ENCODE measurements at regions not wholly inside any gene's neighbourhood (a gene's known extent, or its start where the extent isn't known, plus 50 kb on each side); places are given as distances from the start of the nearest gene placed in this dataset.

DNA sequence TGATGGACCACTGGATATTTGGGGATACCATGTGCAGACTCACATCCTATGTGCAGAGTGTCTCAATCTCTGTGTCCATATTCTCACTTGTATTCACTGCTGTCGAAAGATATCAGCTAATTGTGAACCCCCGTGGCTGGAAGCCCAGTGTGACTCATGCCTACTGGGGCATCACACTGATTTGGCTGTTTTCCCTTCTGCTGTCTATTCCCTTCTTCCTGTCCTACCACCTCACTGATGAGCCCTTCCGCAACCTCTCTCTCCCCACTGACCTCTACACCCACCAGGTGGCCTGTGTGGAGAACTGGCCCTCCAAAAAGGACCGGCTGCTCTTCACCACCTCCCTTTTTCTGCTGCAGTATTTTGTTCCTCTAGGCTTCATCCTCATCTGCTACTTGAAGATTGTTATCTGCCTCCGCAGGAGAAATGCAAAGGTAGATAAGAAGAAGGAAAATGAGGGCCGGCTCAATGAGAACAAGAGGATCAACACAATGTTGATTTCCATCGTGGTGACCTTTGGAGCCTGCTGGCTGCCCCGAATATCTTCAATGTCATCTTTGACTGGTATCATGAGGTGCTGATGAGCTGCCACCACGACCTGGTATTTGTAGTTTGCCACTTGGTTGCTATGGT, 54.5 kb upstream of the HNRNPA0 start:
- peak; percentile 29 for DNase-seq (ENCODE audit: low read depth, low spot score)

DNA sequence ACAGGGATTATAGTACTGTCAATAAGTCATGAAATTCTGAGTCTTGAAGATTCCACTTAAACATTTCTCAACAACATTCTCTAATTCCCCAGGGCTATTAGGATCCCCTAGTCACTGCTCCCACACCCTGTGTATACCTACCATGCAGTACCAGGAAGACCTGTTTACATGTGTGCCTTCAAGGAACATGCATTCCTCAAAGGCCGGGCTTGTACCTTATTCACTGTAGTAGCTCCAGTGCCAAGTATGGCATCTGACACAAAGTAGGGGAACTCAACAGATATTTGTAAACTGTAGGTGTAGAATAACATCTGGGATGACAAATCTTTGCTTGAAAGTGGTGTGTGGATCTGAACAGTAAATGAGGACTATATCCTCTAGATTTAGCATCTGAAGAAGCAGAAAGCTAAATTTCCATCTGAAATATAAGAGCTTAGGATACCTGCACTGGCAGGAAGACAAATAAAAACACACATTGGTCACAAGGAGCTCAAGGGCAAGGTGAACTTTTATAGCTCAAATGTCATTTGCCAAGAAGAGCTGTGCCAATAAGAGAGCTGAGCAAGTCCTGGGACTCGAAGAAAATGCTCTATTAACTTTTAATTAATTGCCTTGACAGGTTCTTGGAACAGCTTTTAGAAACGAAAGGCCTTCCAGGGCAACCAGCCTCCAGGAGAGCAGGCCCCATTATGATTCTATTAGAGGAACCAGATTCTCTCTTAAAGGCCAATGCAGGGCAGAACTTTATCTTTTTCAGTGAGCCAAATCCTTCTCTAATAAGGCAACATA, 52.3 kb upstream of the MYOT start:
- DNase-seq (ENCODE audit: low read depth, low spot score) = peak; percentile 29
